ENCODE measurements at regions not wholly inside any gene's neighbourhood (a gene's known extent, or its start where the extent isn't known, plus 50 kb on each side); places are given as distances from the start of the nearest gene placed in this dataset.
"Not testable (repeated sequence)": the region's sequence is repeated elsewhere in the genome, so short reads cannot be mapped to it uniquely, and the experiment has no call there.

DNA sequence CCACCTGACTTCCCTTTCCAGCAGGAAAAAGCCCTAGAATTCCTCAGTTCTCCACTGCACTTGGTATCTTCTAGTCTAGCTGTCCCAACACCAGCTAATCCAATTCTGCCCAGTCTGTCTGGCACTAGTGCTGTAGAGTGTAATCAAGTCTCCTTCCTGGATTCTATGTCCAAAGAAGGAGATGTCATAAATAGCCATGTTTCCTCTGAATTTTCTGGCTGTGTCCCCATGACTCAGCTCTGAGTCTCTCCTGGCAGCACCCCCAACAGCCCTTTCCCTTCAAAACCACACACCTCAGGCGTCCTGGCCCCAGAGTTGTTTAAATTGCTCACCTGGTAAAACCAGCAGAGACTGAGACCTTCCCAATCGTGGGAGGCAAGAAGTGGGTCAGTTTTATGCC, 197.2 kb downstream of the GRXCR1 start:
- peak; percentile 1 for DNase-seq

DNA sequence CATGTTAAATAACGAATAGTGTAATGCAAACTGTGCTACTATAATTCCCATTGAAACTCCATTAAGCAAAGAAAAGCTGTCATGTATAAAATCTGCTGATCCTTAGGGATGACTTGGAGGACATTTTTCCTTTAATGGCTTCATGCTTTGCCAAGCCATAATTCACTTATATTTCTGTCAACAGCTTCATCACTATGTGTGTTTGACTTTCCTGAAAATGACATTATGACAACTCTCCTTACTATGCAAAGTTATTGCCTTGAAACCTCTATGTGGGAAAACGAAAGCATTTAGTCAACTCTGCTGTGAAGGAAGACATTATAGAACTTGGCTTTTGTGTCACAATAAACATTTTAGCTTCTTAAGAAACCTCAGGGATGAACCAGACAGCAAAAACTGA, 210.5 kb downstream of the GRXCR1 start:
- DNase-seq, result no peak

DNA sequence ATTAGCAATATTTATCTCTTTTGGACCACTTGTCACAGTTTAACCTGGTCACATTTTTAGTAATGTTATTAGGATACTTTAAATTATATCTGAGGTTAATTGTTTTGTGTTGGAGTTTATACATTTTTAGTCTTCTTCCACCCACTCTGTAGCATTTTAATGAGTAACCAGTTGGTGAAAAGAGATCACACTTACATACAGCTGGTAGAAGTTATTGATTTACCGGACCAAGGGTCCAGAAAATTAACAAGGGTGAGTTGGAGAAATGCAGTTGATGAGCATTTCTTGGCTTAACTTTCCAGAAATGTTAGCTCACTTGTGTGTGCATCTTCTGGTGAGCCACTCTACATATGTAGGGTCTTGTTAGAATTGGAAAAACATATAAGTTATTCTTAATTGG, 219.6 kb downstream of the GRXCR1 start:
- no peak for DNase-seq

DNA sequence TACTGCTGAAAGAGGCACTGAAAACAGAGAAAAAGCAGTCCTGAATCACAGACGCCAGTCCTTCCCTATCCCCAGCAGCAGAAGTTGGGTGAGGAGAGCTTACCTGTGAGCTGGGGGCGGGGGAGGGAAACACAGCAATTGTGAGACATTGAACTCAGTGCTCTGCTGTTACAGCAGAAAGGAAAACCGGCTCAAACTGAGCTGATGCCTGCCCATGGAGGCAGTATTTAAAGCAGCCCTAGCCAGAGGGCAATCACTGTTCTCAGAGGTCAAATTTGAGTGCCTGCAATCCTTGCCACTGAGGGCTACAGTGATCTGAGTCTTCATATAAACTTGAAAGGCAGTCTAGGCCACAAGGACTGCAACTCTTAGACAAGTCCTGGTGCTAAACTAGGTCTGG, 220.7 kb downstream of the GRXCR1 start:
- no peak for DNase-seq

DNA sequence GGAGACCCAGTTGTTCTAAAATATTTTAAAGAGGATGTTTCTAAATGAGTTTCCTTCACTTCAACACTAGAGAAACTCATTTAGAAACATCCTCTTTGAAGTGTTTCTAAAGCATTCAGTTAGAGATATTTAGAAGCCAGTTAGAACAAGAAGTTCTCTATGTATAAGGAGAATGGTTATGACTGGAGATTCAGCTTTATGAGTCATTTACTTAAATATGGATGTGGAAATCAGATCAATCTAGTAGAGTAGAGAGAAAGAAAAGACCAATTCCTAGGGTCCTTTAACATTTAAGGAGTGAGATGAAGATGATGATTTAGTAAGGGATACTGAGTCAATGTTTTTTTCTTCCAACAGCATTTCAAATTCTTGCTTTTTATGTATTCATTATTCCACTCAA, 234.1 kb downstream of the GRXCR1 start:
- no peak for DNase-seq

DNA sequence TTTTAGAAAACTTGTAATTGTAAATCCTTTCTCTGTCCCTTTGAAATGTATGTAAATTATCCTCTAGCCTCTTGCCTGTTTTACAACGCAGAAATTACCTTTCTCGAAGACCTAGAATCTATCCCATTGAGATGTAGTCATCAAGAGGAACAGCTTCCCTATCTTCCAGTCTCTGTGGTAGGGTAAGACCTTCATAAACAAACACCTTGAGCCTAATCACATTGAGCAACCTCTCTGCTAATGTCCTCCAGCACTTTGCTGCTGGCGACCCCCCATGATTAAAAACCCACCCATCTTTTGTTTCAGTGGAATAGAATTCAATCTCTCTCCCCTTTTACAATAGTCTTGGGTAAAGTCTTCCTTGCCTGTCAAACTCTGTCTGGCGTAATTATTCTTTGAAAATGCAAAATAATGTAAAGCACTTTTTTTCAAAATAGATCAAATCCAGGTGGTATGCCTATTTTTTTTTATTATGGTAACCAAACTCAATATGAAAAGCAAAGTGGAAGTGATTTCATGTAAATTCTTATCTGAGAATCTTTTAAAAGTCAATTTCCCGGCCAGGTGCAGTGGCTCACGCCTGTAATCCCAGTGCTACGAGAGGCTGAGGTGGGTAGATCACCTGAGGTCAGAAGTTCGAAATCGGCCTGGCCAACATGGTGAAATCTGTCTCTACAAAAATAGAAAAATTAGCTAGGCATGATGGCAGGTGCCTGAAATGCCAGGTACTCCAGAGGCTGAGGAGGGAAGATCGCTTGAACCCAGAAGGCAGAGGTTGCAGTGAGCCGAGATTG, 237.9 kb downstream of the GRXCR1 start:
- no peak for DNase-seq

DNA sequence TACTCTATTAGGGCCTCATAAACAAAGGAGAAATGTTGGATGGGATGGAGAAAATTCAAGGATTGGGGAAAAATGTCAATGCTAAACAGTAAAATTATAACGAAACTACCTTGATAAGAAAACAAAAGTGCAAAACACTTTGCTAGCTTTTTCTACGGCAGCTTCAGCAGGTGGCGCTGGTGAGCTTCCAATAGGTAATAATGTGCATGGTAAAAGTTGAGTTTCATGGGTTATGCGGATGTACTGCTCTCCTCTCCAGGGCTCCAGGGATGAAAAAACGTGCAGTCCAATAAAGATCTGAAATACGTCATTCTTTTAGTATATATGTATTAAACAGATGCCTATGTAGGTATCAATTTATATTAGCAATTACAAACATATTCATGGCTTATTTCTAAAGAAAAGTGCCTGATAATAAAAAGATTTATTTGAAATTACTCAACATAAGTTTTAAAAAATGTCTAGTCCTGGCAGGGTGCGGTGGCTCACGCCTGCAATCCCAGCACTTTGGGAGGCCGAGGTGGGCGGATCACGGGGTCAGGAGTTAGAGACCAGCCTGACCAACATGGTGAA, 239.6 kb downstream of the GRXCR1 start:
- peak; percentile 55 for DNase-seq

DNA sequence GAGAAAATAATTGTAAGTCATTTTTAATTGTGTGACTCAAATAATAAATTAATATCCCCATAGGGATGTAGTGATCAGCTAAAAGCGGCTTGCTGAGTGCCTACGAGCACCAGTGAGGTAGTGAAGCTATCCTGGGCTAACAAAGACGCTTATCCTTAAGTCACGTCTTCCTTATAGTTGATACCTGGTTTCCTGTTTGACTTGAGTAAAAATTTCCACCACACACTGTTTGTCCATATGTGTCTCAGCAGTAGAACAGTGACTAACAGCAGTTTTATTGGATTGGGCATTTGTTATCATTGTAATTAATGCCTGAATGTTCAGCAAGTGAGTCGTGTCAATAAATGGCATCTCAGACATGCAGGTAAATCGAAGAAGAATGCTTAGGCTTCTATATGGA, 241.1 kb downstream of the GRXCR1 start:
- no peak for DNase-seq

DNA sequence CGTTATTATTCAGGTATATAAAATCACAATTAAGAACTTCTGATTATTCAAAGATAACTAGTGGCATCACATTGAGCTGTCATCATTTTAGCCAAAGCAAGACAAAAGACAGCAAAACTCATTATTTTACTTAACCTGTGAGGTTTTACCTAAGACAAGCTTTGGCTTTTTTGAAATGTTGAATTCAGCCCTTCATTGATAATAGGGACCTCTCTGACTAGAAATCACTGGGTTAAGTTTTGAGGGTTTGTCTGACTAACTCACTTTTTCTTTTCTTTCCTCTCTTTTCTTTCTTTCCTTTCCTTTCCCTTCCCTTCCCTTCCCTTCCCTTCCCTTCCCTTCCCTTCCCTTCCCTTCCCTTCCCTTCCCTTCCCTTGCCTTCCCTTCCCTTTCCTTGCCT, 244.2 kb downstream of the GRXCR1 start:
- no peak for DNase-seq

DNA sequence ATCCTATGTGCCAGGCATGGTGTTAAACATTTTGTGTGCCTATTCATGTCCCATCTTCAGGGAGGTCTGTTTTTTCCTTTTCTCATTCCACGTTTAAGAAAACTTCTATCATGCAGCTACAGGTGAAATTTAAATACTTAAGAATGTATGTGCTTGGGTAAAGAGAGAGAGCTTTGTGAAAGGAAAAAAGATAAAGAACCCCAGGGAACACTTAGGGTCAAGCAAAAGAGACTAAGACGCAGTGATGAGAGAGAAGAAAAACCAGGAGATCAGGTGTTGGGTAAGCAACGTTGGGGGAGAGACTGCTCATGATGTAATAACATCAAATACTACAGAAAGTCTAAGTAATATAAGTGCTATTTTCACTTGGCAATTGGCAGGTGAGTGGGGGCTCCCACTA, 253.7 kb downstream of the GRXCR1 start:
- DNase-seq, result no peak

DNA sequence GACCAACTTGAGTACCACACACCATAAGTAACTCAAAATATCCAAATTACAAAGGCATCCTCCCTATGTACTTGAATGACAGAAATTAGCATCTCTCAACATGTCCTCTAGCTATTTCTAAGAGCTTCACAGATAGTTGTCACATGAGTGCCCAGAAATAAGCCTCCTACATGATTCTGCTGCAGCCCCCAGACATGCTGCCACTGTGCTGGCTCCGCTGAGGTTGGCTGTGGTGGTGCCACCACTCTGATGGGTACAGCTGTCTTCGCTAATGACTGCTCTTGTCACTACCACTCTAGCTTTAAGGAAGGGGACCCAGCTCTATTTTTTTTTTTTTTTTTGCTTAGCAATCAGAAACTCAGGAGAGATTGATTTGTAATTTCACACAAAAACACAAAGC, 256.0 kb downstream of the GRXCR1 start:
- no peak for DNase-seq

DNA sequence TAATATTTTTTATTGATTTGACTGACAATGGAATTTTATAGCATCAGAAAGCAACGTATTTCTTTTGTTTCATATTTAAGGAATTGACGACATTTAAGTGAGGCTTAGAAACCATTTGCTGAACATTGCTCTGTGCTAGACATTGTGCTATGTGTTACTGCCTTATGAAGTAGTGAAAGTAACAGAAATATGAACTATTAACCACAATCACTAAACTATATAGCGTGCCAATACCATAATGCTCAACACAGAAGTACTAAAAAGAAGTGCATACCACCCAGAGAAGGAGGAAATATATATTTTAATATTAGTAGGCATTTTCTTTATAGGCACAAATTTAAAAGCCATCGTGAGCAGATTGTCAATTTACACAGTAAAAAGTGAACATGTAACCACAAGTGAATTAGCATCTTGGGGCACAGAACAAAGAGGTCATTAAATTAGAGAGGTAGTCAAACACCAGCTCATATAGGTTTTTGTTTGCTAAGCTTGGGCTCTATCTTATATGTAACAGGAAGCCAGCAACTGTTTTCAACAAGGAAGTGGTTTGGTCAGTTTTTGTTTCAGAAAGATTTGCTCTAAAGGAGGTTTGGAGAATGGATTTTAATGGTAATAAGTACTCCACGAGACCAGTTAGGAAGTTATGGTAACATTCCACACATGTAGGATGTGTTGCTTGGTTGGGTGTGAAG, 270.7 kb downstream of the GRXCR1 start:
- no peak for DNase-seq

DNA sequence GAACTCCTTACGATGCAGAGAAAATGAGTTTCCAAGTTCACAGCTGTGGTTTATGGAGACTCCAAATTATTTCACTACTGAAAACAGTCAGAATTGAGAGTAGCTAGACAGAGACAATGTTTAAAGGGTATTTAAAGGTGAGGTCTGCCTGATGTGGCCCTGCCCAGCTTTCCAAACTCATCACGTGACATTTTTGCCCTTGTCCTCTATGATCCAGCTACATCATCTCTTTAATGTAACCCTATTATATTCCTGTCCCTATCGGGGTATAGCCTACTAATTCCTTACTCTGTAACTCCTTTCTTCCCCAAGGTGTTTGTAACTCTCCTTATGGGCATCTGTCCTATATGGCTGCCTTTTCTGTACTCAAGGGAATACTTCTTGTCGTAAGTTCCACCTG, 297.2 kb downstream of the GRXCR1 start:
- no peak for DNase-seq

DNA sequence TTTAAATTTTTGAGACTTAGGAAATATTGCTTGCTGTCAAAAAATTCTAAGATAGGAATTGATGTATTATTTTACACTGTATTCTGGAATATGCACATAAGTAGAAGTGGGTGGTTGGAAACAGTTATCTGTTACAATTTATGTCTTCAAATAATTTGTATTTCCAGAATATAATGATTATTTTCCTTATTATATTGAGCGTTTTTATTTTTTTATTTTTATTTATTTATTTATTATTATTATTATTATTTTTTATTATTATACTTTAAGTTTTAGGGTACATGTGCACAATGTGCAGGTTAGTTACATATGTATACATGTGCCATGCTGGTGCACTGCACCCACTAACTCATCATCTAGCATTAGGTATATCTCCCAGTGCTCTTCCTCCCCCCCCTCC, 320.1 kb downstream of the GRXCR1 start:
- not testable (repeated sequence) for DNase-seq

DNA sequence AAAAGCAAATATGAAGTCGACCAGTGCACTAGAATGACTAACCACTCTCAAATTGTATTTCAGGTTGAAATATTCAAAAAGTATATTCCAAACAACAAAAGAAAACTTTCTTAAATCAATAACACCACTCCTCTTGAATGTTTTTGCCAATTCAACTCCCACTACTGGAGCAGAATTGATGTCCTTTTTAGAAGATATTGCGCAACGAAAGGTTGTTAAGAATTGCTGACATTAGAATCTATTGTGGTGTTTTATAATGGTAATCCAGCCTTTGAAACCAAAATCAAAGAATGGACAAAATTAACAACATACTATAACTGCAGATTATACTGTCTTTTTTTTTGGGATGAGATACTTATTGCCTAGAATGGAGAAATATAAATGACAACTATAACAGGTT, 331.3 kb downstream of the GRXCR1 start:
- DNase-seq, result no peak

DNA sequence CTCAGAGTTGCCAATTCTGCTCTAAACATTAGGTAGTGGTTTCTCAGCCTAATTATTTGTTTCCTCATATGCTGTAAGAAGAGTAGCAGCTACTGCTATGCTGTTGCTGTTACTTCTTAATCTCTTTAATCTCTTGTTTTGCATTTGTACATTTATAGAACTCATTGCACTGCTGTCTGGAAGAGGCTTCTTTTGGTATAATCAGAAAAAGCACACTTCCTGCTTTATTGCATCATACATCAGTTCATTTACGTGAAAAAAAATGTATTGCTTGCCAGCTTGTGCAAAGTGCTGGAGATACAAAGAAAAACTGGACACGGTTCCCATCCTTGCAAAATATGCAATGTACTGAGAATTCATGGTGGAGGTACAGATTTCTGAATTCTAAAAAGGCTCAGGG, 332.0 kb downstream of the GRXCR1 start:
- no peak for DNase-seq

DNA sequence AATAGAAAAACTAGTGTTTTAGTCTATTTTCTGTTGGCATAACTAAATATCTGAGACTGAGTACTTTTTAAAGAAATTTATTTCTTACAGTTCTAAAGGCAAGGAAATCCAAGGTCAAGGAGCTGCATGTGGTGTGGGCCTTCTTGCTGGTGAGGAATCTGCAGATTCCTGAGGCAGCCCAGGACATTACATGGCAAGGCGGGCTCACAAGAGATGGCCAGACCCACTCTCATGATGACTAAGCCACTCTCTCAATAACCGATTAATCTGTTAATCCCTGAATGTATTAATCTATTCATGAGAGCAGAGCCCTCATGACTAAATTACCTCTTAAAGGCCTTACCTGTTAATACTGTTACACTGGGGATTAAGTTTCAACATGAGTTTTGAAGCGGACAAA, 340.8 kb downstream of the GRXCR1 start:
- DNase-seq, result no peak

DNA sequence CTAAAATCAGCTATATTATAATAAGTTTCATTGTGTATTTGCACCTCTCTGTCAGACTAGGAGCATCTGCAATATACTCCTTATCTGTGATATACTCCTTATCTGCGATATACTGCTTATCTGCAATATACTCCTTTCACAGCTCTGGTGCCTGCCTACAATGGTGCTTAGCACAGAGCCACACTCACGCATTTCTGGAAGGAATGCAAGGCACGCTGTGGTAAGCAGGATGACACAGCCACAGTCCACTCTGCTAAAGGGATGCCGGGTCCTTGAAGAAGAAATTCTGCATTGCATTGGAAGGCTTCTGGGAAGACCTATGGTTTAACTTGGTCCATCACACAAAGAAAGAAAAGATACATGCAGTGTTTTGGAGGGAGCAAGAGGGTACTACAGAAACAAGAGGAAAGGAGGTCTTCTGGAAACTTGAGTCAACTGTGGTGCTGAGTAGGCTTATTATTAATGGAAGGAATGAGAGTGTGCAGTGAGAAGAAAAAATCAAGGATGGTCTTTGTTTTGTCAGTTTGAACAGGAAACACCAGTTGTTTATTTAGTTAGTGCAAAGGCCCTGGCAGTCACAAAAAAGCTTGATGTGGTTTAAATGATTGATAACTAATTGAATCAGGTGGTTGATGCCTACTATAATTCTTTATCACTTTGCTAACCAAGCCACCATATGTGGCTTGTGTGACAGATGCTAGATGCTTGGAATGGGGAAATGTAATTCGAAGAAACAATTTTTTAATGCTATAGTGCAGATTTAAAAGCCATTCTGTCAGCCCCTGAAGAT, 342.3 kb downstream of the GRXCR1 start:
- no peak for DNase-seq

DNA sequence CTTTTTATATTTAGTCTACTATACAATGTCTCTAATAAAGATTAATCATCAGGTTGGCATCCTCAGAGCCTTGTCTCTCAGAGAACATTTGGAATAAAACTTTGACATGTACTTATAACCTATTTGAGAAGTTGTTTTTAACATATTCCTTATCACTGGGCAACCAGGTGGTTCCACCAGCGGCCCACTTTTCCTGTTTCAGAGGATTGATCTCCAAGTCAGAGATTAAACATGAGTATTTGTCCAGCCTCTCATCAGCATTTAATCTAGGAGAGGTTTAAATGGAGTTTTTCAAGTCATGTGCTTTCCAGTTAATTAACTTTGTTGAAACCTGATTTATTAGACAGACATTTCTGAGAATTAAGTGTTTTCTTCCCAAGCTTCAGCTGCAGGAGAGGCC, 345.5 kb downstream of the GRXCR1 start:
- no peak for DNase-seq

DNA sequence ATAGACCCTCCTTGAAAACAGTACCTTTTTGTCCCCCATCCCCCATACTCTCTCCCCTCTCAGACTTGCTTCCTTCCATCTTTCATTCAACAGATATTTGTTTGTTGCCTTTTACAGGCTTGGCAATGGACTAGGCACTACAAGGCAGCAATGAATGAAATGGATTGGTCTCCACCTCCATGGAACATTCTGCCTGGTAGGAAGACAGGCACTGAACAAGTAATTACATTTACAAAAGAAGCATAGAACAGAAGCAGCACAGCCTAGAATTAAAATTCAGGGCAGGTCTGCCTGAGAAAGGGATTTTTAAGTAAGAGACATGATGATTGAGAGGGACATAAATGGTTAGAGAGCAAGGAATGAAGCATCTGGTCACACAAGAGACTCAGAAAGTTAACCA, 346.1 kb downstream of the GRXCR1 start:
- DNase-seq, result no peak

DNA sequence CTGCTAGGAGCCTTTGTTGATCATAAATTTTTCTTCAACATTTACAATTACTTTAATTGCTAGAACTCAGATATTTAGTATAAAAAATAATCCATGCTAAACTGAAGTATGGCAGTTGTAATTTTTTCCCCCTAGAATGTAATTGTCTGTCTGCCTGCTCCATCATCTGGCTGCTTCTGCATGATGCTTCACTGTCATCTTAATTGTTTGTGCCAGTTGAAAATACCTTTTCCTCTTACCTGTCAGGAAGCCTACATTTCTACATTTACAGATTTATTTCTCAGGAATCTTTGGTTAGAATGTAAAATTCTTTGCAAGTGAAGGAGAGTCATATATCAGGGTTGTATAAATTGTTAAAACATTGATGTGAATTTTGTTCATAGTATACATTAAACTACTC, 348.6 kb downstream of the GRXCR1 start:
- DNase-seq, result no peak

DNA sequence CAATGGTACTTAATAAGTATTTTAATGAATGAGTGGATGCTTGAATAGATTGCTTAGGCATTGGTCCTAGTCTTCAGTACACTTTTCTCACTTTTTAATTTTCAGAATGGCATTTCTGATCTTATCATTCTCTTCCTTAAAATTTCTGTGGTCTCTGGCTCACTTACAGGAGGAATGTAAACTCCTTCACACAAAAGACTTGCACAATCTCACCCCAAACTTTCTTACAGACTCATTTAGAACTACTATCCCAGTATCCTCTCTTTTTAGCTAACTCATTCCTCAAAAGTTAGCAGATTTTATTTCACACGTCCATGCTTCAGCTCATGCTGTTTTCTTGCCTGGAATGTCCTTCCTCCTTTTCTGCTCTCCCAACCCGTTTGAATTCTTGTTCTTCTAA, 350.1 kb downstream of the GRXCR1 start:
- DNase-seq, result no peak

DNA sequence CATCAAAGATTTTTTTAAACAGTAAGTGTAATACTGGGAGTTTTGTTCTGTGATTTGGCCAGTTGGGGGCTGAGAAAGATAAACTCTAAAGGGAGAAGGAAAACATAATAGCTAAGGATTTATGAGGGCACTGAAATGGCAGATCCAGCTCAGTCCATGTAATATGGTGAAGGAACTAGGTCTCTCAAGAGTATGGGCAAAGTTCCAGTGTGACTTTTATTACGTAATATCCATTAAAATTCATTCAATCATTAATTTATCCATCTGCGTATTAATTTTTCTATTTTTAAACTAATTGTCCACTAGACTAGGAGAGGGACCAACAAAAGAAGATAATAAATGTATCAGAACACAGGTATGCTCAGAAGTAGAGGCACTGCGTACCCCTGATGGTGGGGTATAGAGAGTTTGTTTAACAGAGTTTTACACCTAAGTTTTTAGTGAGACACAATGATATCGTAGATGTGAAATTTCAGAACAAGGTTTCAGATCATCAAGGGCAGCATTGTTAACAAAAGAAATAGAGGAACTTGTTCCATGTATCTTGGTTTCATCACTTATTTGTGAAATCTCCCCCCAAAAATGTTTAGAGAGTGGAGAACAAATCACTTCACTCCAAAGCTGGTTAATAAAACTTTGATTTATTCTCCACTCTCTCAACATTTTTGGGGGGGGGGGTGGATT, 351.1 kb downstream of the GRXCR1 start:
- no peak for DNase-seq

Data from fibroblast of skin of back (primary cell).